HepG2 (cell line): ENCODE measurements at regions not wholly inside any gene's neighbourhood (a gene's known extent, or its start where the extent isn't known, plus 50 kb on each side); places are given as distances from the start of the nearest gene placed in this dataset.

Source experiments
- EZH2 ChIP-seq: conservative IDR thresholded peaks from 2 replicates; pipeline ENCODE4 v1.6.1; 2012; ENCODE audit warnings: mild to moderate bottlenecking, low read depth, low read length, moderate library complexity
- FOXJ3 ChIP-seq: sonication (generic); formaldehyde crosslinking; IDR thresholded peaks from 2 replicates; pipeline ENCODE4 v1.4.0; 2020; ENCODE audit warnings: missing genetic modification reagents, mild to moderate bottlenecking, borderline replicate concordance
- HOXA5 ChIP-seq: sonication (generic); formaldehyde crosslinking; IDR thresholded peaks from 2 replicates; pipeline ENCODE4 v1.4.0; 2020; ENCODE audit warnings: missing genetic modification reagents
- NR3C1 ChIP-seq: sonication (generic); formaldehyde crosslinking; IDR thresholded peaks from 2 replicates; pipeline ENCODE4 v1.4.0; 2020; ENCODE audit warnings: missing genetic modification reagents
- PHF8 ChIP-seq: sonication (generic); formaldehyde crosslinking; IDR thresholded peaks from 2 replicates; pipeline ENCODE4 v1.5.0; 2020; ENCODE audit warnings: missing genetic modification reagents
- SMARCC2 ChIP-seq: fragments of 450-650 bp; IDR thresholded peaks from 2 replicates; pipeline ENCODE4 v1.6.1; 2017; ENCODE audit warnings: antibody characterized with exemption, mild to moderate bottlenecking
- TCF7 ChIP-seq: sonication (generic); IDR thresholded peaks from 2 replicates; pipeline ENCODE4 v1.6.1; 2016; ENCODE audit warnings: antibody characterized with exemption, low read depth
- ZNF598 ChIP-seq: sonication (generic); formaldehyde crosslinking; IDR thresholded peaks from 2 replicates; pipeline ENCODE4 v1.5.1; 2020; ENCODE audit warnings: mild to moderate bottlenecking, missing genetic modification reagents, borderline replicate concordance
- TF ChIP-seq, protein P1 (sequence below): sonication (generic); formaldehyde crosslinking; IDR thresholded peaks from 2 replicates; pipeline ENCODE4 v1.4.0; 2020; ENCODE audit warnings: missing genetic modification reagents

DNA sequence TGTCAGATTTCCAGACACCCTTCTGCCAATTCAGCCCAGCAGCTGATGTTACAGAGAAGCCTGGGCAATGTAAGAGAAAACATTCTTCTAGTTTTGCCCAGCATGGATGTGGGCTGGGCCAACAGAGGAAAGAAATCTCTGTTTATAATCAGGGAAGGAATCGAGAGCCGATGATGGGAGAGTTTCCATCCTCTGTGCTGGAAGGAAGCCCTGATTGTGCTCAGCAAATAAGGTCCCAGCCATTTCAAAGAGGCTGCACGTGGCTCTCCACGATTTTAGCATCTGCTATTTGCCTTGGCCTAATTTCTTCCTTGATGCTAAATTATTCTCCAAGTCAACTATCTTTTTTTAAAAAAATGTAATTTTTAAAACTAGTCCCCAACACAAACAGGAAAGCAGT lies 70.0 kb downstream of the IRX6 start:
- TF ChIP-seq EZH2 (no peak), TCF7 (no peak), PHF8 (CRISPR knock-in tag) (no peak), NR3C1 (CRISPR knock-in tag) (no peak), FOXJ3 (CRISPR knock-in tag) (no peak), ZNF598 (CRISPR knock-in tag) (no peak), HOXA5 (CRISPR knock-in tag) (no peak), SMARCC2 (no peak)
- TF ChIP-seq, protein P1, sequence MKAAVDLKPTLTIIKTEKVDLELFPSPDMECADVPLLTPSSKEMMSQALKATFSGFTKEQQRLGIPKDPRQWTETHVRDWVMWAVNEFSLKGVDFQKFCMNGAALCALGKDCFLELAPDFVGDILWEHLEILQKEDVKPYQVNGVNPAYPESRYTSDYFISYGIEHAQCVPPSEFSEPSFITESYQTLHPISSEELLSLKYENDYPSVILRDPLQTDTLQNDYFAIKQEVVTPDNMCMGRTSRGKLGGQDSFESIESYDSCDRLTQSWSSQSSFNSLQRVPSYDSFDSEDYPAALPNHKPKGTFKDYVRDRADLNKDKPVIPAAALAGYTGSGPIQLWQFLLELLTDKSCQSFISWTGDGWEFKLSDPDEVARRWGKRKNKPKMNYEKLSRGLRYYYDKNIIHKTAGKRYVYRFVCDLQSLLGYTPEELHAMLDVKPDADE = no peak
